Stimulated activated naive CD4-positive, alpha-beta T cell (primary cell): ENCODE measurements at regions not wholly inside any gene's neighbourhood (a gene's known extent, or its start where the extent isn't known, plus 50 kb on each side); places are given as distances from the start of the nearest gene placed in this dataset.
"Not testable (repeated sequence)": the region's sequence is repeated elsewhere in the genome, so short reads cannot be mapped to it uniquely, and the experiment has no call there.

Source experiments
- DNase-seq, 6 experiments: peaks; one replicate each; lab custom pipeline; 2025; lab: John Stamatoyannopoulos, UW

DNA sequence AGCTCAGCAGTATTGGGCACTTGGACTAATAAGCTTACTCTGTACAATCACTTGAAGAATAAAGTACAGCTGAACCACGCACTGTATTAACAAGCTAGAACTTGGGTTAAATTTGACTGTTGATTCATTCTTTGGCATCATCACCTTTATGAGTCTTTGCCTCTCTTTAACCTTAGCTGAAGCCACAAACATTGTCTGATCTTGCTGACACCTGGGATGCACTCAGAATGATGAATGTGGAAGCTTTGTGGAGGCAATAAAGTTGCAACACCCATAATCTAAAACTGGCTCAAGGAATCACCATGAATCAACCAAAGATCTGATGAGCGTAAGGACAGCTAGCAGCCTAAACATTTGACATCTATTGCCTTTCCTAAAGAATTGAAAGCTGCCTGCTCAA, 590.6 kb upstream of the SOX9 start:
- no peak for DNase-seq

DNA sequence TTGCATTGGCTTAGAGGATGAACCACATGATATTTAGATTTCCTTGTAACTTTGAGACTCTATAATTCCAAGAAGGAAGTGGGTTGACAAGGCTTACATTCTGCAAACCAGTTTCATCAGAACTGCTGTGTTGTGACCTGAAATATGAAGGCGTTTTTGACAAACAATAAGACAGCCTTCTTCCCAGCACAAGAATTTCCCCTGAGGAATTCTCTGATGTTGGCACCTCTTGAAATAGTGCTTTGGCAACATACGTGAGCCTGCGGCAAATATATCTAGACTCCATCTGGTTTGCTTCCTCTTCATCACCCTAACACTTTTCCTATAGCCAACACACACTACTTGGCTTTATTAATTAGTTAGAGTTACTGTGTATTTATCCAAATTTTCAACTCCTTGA, 585.5 kb upstream of the SOX9 start:
- DNase-seq, result no peak

DNA sequence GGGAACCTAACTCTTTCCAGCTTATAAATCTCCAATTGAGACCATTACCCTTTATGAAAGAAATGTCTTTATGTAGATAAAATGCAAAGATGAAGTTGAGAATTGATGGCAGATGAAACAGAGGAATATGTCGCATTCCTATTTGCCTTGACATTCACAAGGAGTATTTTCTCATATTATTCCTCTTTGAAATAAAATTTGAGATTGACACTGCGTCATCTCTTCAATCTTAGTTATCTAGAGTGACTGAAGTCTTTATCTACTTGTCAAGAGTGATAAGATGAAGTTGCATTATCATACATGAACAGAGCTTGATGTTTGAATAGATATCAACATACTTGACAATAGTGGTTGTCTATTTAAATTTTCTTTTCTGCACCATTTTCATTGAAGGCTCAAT, 574.4 kb upstream of the SOX9 start:
- no peak for DNase-seq

DNA sequence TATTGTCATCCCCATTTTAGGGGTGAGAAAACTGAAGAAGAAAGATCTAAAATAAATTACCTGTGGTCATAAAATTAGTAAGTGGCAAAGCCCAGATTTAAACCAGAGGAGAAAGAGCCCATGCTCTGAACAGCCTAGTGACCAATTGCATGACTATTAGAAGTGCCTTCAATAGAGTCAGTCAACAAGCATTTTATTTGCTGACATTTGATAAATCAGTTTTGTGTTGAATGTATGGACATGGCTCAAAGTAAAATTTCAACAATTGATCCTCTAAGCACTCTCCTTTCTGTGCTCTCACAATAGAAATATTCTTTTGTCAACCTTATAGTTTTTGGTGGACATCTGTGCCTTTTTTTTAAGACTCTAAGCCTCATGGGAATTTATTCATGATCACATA, 572.9 kb upstream of the SOX9 start:
- no peak for DNase-seq

DNA sequence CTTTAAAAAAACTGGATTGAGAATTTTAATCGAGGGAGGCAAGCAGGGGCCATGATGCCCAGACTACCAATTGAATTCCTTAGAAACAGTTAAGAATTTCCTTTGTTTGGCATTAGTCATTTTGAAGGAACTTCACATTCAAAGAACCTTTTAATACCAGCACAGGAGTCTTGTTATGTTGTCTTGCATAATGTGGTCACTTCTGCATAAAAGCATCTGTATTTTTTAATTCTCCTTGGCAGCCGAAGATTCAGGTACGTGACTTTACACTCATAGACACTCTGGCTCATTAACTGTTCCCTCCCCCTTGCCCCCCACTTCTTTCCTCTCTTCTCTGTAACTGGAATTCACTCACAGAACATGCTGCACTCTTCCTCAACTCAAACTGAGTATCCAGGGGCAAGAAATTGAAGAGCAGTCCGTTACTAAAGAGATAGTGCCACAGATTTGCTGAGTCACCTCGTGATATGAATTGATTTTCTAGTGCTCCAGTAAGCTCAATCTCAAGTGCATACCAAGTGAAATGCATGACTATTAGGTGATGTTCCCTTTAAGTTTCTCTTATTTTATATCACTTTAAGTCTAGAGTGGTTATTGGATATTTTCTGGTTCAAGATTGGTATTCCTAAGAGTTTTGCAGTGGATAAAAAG, 572.2 kb upstream of the SOX9 start:
- no peak for DNase-seq

DNA sequence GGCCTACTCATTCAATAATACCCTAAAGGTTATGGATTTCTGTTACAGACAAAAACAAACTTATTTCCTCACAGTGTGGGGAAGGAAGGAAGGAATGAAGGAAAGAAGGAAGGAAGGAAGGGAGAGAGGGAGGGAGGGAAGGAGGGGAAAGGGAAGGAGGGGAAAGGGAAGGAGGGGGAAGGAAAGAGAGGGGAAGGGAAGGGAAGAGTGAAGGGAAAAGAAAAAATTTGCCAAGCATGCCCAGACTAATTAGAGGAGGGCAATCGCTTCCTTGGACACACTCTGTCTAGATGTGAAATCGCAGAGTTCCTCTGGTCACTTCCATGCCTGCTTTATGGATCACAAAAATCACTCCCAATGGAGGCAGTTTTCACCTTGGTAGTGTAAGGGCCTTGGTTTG, 570.1 kb upstream of the SOX9 start:
- no peak for DNase-seq

DNA sequence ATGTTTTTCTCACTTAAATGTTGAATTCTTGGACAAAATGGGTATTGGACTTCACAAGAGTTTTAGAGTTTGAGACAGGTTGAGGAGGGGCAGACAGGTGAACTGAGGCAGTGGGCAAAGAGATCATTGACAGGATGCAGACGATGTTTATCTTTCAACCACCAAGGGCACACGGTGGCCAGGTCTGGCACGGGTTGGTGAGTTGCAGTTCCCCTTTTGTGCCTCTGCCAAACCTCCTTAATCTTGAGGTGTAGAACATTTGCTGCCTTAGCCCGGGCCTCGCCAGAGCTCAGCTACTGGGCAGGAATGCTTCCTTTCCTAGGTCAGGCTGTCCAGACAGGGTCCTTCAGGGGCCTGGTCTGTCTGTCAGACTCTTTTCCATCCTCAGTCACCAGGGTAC, 567.4 kb upstream of the SOX9 start:
- DNase-seq, result no peak

DNA sequence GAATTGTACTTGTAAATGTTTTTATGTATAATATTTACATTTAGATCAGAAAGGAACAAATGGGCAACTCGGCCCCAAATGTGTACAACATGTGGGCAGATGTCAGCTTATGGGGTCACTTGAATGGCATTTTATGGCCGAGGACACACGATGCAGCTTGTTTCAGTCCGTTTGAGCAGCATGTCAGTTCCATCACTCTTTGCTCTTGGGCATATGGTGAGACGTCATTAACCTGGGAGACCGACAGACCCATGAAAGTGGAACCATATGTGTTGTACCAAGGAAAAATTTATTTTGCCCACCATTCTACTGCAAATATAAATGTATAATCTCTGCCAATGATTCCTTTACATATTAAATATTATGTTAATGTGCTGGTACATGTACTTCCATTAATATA, 561.9 kb upstream of the SOX9 start:
- no peak for DNase-seq

DNA sequence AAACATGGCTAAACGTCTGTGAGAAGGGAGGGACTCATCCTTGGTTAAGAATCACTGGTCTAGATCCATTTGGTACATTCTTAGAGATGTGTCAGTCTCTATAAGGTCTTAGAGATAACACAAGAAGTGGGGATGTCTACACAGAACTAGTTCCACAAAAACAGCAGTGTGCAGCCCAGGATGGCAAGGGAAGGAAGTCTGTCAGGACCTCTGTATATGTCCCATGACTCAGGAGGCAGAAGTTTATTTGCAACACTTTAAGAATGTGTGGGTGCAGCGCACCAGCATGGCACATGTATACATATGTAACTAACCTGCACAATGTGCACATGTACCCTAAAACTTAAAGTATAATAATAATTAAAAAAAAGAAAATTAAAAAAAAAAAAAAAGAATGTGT, 548.5 kb upstream of the SOX9 start:
- DNase-seq, result no peak

DNA sequence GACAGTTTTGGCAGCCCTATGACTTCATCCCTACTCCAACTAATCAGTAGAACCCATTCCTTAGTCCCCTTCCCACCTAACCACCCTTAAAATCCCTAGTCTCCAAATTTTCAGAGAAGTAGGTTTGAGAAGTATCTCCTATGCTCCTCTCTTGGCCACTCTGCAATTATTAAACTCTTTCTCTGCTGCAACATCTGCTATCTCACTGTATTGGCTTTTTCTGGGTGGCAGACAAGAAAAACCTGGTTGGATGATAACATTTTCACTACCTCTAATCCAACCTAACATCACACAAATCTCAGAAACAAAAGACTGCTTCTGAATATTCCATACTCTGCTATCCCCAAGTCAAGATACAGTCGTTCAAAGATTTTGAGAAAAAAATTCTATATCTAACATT, 542.4 kb upstream of the SOX9 start:
- no peak for DNase-seq

DNA sequence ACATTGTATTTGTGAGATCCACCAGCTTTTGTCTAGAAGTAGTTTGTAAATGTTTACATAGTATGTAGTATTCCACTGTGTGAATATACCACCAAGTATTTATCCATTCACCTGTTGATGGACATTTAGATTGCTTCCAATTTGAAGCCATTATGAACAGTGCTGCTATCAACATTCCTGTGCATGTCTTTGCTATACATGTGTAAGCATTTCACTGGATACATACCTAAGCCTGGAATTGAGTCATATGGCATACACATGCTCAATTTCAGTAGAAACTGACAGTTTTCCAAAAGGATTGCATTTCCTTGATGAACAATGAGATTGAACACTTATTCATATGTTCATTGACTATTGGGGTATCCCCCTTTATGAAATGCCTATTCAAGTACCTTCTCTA, 540.6 kb upstream of the SOX9 start:
- DNase-seq, result no peak

DNA sequence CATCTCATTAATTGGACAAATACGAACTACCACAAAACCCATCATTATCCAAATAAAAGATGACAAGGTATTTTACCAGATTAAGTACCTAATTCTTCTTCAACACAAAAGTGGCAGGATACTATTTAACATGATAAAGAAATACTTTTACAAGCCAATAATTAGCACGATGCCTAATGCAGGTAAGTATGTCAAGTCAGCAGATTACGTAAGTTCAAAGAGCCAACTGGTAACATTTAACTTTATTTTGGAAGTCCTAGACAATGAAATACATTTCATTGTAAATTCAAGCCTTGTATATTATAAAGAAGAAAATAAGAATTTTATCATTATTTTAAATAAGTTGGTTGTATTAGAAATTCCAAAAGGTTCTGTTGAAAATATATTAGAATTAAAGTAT, 535.3 kb upstream of the SOX9 start:
- DNase-seq, result no peak

DNA sequence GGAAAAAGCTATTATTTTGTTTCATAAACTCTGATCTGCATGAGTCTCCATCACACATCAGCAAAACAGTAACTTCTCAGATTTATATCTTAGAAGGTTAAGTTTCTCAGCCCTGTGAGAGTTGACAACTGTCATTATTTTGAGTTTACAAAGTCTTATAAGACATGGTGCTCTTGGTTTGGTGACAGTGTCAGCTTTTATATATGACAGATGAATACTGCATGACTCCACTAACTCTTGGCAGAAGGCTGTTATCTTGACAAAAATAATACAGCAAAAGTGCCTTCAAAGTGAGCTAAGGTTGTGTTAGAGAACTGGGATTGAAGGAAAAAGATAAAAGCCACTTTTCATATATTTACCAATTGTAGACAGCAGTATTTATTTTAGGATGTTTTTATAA, 528.4 kb upstream of the SOX9 start:
- no peak for DNase-seq

DNA sequence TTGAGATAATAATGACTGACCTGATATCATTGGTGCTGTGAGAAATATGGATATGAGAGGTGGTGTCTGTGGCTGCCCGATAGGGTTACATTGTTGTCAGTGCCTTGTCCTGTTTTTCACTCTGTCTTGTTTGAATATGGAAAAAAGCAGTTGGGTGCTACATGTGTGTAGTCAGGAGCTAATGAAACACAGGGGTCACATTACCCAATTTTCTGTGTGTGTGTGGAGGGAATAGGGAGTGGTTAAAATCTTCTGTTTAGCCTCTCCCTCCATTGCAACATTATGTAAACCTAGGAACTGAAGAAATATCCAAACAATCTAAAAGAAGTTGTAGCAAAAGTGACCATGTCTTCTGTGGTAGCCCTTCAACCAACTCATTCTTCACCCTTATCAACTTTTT, 527.7 kb upstream of the SOX9 start:
- DNase-seq, result no peak

DNA sequence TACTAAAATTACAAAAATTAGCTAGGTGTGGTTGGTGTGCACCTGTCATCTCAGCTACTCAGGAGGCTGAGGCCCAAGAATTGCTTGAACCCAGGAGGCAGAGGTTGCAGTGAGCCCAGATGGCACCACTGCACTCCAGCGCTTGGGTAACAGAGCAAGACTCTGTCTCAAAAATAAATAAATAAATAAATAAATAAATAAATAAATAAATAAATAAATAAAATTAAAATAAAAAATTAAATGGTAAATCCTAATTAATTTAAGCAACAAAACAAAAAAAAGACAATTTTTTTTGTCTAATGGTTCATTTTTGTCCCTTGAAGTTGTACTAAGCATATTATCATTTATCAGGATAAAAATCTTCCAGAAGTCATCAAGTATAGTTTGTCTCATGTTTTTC, 521.2 kb upstream of the SOX9 start:
- not testable (repeated sequence) for DNase-seq

DNA sequence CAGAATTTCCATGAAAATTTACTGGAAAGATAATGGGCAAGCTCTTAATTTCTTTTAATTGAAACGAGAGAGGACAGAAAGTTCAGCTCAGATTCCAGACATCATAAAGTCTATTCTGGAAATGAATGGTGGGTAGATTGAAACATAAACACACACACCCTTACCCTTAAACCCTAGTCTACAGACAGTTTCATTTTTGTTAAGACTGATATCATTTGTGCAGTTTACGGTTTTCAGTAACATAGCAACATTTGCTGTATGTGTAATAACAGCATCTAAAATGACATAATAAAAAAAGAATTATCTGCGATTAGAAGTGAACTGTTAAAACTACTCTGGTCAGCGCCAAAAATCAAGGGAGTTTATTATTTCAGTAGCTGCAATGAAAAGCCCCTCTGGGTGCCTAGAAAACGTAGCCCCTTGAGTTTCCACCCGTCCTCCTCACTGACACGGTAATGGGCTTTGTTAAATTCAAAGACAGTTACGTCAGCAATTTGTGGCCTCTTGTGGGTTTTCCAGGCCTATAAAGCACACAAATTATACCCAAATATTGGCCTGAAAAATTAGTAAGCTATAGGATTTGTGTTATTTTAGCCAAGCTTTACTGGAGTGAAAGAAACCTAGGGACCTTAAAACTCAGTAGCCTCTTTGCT, 520.6 kb upstream of the SOX9 start:
- DNase-seq, result no peak

DNA sequence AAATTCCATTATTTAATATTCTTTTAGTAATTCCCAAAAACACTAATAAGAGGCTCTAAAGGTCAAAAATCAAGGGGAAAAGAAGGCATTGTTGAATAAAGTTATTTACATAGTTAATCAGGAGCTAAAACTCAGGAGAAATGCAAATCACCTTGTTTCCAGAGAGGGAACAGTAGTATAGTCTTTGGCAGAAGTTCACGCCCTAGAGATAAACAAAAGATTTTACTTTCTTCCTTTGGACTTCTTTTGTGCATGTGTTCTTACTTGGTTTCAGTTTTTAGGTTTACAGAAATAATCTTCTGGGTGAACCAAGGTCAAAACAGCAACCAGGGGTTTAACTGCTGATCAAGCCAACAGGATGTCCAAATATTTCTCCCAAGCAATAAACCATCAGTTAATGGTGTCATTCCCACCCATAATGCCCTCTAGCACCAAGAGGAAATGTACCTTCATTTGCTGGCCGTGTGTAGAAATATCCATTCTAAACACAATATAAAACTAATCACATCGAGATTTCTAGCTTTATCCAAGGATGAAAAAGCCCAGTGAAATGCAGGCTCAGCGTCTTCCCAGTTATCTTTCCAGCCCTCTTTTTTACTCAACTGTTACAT, 518.8 kb upstream of the SOX9 start:
- DNase-seq, result no peak

DNA sequence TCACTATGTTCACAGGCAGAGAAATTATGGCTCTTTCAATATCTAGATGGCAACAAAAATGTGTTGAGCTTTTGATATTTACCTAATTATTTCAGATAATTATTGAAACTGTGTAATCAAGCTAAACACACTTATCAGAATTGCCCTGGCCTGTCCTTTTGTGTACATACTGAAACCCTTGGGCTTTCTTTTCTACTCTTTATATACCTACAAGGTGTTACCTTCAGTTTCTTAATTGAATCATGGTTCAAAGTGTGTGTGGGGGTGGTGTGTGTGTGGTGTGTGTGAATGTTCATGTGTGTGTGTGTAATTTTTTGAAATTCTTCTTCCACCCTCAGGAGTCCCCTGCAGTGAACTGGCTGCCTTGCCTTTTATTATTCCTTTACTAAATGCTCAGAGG, 506.8 kb upstream of the SOX9 start:
- DNase-seq, result no peak

DNA sequence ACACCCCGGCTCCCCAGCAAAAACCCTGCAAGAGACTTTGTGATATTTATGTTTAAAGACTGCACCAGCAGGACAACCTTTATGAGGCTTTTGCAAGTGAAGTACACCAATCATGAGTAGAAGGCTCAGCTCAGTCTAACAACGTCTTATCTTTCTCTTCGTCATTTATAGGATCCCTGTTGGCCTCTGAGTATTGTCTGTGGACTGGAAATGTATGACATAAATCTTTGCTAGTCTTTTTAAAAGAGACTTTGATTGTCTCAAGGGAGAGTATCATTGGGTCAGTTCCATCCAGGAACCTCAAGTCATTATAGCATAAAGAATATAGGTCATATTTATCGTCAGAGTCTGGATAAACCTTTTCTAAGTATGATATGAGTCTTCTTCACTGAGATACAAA, 505.0 kb upstream of the SOX9 start:
- DNase-seq, result no peak

DNA sequence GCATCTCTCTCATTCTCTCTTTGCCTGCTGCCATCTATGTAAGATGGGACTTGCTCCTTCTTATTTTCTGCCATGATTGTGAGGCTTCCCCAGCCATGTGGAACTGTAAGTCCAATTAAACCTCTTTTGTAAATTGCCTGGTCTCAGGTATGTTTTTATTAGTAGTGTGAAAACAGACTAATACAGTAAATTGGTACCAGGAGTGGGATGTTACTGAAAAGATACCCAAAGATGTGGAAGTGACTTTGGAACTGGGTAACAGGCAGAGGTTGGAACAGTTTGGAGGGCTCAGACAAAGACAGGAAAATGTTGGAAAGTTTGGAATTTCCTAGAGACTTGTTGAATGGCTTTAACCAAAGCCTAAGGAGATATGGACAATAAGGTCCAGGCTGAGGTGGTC, 503.1 kb upstream of the SOX9 start:
- DNase-seq, result not testable (repeated sequence)

DNA sequence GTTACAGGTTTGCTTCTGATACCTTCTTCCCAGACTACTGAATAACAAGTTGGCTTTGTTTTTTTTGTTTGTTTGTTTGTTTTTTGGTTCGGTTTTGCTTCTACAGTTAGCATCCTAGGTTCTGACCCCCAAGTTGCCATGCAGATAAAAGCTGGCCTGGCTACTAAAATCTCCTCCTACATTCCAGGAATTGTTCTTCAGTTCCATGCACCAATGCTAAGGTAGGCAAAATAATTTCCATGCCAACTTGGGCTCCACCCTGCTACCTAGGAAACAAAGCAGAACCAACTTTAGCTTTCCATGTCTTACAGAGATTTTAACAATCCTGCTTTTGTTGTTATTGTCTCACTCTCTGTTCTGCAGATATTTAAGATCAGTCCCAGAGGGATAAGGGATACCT, 495.5 kb upstream of the SOX9 start:
- no peak for DNase-seq

DNA sequence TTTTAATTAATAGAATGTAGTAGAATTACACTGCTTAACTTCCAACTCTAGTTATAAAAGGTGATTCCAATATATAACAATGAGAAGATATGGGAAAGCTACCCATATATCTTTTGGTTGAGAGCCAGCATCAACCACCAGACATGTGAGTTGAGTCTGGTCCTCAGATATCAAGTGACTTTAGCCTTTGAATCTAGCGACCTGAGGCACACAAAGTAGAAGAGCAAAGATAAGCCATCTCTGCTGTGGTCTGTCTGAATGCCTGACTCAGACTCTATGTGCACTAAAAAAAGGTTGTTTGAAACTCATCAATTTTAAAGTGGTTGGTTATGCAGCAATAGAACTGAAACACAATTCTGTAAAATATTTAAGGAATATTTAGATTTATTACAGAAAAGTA, 492.5 kb upstream of the SOX9 start:
- no peak for DNase-seq

DNA sequence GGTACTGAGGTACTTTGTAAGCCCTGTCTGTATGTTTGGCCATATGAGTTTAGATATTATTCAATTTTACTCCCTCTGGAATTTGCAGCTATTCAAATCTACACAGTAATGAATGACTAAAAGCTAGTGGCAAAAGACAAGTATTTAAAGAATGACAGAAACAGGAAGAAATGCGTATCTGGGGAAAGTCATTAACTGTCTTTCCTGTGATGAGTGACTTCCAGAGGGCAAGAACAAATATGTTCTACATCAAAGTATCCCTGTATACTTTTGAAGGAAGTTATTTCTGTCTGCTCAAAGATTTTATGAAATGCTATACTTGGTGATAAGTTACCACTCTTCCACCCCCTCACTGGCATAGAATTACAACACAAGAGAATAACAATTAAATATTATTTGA, 489.3 kb upstream of the SOX9 start:
- no peak for DNase-seq

DNA sequence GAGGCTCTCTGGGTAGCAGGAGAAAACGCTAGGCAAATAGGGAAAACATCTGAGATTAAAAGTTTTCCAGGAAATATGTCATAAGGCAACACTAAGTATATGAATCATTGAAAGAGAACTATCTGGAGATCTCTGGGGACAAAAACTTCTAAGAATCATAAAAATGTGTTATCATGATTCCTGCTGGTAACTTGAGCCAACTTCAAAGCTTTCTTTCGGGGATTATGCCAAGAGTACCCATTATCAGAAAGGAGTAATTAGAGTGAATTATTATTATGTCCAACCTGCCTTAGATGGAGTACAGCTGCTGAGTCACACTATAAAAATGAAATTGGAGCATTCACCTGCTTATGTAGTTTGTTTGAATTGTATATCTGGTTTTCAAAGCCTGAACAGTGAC, 488.5 kb upstream of the SOX9 start:
- no peak for DNase-seq
